LNCAP (cell line): ENCODE measurements at regions not wholly inside any gene's neighbourhood (a gene's known extent, or its start where the extent isn't known, plus 50 kb on each side); places are given as distances from the start of the nearest gene placed in this dataset.

Experiments used
- TF ChIP-seq, protein P1 (sequence below): fragments of 450-650 bp; IDR thresholded peaks from 2 replicates; pipeline ENCODE4 v1.5.1; 2017; ENCODE audit warnings: mild to moderate bottlenecking

DNA sequence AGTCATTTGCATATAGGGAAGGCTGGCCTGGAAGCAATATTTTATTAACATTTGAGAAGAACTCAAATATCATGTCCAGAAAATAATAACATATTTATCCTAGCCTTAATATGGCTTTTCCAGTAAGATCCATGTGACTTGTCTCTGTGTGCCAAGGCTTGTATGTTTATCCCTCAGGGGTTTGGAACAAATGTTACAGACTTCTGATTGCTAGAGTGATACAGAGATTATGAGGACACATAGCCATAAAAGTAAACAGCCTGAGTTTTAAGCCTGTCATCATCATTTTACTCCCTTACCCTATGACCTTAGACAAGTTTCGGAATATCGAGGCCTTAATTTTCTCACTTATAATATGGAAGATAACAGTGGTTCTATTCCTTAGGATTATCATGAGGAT lies 338.1 kb downstream of the GPAT3 start:
- TF ChIP-seq, protein P1, sequence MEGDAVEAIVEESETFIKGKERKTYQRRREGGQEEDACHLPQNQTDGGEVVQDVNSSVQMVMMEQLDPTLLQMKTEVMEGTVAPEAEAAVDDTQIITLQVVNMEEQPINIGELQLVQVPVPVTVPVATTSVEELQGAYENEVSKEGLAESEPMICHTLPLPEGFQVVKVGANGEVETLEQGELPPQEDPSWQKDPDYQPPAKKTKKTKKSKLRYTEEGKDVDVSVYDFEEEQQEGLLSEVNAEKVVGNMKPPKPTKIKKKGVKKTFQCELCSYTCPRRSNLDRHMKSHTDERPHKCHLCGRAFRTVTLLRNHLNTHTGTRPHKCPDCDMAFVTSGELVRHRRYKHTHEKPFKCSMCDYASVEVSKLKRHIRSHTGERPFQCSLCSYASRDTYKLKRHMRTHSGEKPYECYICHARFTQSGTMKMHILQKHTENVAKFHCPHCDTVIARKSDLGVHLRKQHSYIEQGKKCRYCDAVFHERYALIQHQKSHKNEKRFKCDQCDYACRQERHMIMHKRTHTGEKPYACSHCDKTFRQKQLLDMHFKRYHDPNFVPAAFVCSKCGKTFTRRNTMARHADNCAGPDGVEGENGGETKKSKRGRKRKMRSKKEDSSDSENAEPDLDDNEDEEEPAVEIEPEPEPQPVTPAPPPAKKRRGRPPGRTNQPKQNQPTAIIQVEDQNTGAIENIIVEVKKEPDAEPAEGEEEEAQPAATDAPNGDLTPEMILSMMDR: no peak

DNA sequence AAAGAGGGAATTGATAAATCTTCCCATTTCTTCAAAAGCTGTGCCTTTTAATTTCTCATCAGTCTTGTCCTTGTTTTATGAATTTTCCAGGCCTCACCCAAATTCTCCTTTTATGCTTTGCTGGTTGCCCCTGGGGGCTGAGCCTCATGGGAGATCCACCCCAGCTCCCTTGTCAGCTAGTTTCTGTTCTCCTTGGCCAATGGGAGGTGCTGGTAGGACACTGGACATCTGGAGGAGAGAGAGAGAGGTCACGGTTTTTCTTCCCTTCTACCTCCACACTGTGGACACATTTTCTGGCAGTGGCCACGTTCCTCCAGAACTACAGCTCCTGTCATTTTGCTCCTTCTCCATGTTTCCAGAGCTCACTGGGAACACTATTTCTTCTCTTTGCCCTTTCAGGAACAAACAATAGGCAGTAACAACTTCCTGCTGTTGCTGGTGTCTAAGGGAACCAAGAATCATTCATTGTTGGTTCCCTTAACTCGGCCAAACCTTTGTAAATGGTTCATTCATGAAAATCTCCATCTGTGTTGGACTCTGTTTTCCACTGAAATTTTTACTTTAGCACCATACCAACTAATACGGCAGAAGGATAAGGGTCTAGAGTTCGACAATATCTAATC lies 334.5 kb downstream of the GPAT3 start:
- TF ChIP-seq, protein P1: no peak

DNA sequence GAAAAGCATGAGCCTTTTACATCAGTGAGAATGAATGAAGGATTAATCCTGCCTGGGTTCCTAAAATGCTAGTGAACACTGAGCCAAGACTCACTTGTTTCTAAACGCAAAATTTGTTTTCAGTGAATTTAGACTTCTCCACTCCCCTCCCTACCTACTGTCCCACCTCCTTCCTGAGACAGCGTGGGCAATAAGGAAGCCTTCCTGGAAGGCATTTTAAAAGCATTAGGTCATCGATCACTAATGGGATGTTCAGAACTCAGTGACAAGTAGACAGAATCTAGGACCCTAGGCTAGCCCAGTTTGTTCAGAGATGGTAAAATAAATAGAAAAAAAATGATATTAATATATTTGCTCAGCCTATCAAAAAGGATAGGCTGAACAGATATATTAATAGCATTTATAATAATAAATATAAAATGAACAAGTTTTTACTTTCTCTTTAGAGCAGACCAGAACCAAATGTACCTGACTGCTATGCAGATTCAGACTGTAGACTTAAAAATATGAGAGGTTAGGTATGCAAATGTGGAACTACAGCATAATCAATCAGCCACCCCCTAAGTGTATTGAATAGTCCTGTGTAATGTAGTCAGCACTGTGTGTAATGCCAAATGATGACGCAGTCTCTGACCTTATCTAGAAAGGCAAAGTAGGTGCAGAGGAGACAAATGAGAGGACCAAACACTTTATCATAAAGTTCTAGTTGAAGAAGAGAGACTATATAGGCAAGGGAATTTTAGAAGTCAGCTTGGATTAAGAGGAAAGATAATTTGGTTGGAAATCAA lies 331.1 kb downstream of the GPAT3 start:
- TF ChIP-seq, protein P1: no peak

DNA sequence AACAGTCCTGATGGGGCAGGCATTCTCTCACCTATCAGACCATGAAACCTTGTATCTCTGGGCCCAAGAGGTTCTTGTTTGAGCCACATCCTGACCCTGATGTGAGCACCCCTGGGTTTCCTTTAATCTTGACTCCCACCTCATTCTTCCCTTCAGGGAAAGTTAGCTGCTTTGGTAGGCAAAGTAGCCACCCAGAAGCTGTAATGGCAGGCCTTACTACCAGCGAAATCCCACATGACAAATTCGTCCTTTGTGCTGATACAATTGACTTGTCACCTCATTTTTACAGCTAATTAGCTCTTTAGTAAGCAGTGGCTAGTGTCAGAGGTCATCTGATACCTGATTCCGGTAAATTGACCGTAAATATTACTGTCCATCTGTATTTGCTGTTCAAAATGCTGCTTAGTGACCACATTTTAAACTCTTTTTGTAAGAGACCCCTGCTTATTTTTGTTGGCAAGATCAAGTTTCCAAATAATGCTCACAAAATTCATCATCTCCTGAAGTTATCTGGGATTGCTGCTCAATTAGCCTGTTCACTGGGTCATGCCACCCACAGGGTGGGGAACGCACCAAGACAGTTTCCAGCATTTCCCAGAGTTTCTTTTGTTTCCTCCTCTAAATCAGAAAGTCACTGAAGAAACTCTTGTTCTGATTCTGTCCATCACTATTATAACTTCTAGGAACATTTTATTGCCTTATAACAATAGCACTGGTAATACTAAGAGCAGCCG lies 329.7 kb downstream of the GPAT3 start:
- TF ChIP-seq, protein P1: no peak

DNA sequence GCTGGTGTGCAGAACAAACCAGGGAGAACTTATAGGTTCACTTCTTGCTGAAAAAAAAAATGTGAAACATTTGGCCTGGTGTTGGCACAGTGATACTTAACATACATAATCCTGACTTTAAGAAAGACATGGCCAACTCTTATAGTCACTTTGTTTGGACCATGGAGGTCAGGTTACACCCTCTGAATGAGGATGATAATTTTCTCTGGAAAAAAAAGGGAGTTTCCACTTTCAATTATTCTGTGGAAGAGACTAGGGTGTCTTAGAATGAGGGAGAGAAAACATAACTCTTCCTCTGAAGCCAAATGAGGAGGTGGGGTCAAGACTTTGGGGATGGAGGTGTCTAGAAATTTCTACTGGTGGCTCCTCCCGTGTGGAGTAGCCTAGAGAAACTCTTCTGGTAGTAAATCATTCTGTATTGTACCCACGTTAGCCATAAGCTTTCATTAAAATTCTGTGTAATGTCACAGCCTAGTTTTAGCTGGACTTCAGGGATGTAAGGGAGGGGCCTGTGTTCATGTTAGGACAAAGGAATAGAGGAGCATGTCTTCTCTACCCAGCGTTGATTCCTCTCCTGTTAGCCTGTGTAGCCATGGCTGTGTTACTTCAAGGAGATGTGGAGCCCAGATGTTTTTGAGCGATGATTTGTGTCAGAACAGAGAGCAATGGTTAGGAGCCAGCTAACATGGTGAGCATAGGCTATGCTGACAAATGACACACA lies 328.3 kb downstream of the GPAT3 start:
- TF ChIP-seq, protein P1: no peak

DNA sequence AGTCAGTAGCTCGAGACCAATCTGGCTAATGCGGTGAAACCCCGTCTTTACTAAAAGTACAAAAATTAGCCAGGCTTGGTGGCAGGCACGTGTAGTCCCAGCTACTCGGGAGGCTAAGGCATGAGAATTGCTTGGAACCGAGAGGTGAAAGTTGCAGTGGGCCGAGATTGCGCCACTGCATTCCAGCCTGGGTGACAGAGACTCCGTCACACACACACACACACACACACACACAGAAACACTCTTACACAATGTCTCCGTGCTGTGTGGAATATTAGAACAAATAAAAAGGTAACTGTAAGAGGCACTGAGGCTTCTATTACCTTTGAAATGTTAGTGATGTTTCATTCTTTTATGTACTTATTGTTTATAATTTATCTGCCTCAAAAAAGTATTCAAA lies 326.6 kb downstream of the GPAT3 start:
- TF ChIP-seq, protein P1: no peak

DNA sequence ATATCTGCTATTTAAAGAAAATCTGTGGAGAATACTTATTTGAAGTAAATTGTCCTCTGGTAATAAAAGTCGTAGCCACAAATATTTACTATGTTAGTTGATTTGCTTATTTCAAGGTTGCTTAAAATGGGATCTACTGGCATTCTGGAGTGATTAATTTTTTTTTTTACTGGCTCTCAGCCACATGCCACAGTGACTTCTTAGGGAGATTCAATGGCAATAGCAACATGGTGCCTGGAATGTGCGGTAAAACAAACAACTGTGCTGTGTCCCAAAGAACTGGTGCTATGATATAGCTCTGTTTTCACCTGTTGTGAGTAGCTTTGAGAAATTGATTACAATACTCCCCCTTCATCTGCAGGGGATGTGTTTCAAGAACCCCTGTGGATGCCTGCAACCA lies 324.3 kb downstream of the GPAT3 start:
- TF ChIP-seq, protein P1: no peak
